ENCODE measurements at regions not wholly inside any gene's neighbourhood (a gene's known extent, or its start where the extent isn't known, plus 50 kb on each side); places are given as distances from the start of the nearest gene placed in this dataset.
A peak's percentile ranks its signal among the peaks of the same experiment; 100 is the strongest.

DNA sequence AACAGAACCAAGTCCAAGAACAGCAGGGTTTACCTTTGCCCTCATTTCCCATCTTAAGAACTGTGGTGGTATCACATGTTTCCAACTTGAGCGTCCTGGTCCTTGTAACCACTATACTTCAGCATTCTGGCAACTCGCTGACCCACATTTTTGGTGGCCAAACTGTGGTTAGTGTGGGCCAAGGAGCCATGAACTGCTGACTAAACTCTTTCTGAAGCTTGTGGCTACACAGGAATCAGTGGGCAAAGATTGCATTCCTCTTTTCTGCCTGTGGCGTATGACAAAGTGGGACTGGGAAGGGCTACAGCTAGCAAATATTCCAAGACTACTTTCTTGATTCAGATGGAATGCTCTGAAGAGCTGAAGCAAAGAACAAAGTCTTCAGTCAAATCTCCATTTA is 106.3 kb upstream of the MID1 start:
- no peak overlapping the region for H3K9ac ChIP-seq (ENCODE audit: low read length)
- no peak overlapping the region for H3K18ac ChIP-seq (ENCODE audit: low read depth in 1 of 2, low read length in 2 of 2)
- no peak overlapping the region for H4K91ac ChIP-seq (ENCODE audit: low read length)
- H4K8ac ChIP-seq (ENCODE audit: low read length), result no peak overlapping the region
- no peak overlapping the region for H2BK15ac ChIP-seq (ENCODE audit: low read depth, poor library complexity, severe bottlenecking)
- no peak overlapping the region for H2BK5ac ChIP-seq (ENCODE audit: low read depth, low read length, poor library complexity, severe bottlenecking)
- H3K4me3 ChIP-seq (ENCODE audit: insufficient read depth in 1 of 2, low read depth in 1 of 2, low read length in 2 of 2), result no peak overlapping the region
- H2AFZ ChIP-seq (ENCODE audit: low read depth, low read length), result no peak overlapping the region
- no peak overlapping the region for H3K4ac ChIP-seq (ENCODE audit: low read depth in 1 of 2, low read length in 2 of 2)
- 81% methylated on average over 2 of the region's 3 CpGs for WGBS
- H3K4me2 ChIP-seq (ENCODE audit: low read length, poor library complexity, severe bottlenecking), result no peak overlapping the region
- H3K79me1 ChIP-seq (replicated peaks; ENCODE audit: low read length, poor library complexity, severe bottlenecking), result no peaks in the 10 kb centered on the region
- DNase-seq, result peak; percentile 47
- no peak overlapping the region for H2BK12ac ChIP-seq (ENCODE audit: low read length in 2 of 2)
- H3K27ac ChIP-seq (ENCODE audit: low read length, poor library complexity, severe bottlenecking), result no peak overlapping the region
- no peaks in the 10 kb centered on the region for H3K27me3 ChIP-seq (ENCODE audit: control insufficient read depth in 1 of 2, insufficient read depth in 1 of 2, low read length in 2 of 2)
- H3K9me3 ChIP-seq (ENCODE audit: control insufficient read depth, low read length), result no peaks in the 10 kb centered on the region
- no peak overlapping the region for H3K23ac ChIP-seq (ENCODE audit: low read length in 2 of 2)
- H2AK5ac ChIP-seq (ENCODE audit: low read length, severe bottlenecking), result no peak overlapping the region
- H2BK120ac ChIP-seq (ENCODE audit: low read depth, low read length), result no peak overlapping the region
- H3K14ac ChIP-seq (ENCODE audit: low read length in 2 of 2), result no peak overlapping the region
- H3K4me1 ChIP-seq (ENCODE audit: control insufficient read depth, insufficient read depth, low read depth, low read length), result no peaks in the 10 kb centered on the region
- no peaks in the 10 kb centered on the region for H3K36me3 ChIP-seq (ENCODE audit: control insufficient read depth in 1 of 2, insufficient read depth in 2 of 2, low read depth in 1 of 2, low read length in 2 of 2)

DNA sequence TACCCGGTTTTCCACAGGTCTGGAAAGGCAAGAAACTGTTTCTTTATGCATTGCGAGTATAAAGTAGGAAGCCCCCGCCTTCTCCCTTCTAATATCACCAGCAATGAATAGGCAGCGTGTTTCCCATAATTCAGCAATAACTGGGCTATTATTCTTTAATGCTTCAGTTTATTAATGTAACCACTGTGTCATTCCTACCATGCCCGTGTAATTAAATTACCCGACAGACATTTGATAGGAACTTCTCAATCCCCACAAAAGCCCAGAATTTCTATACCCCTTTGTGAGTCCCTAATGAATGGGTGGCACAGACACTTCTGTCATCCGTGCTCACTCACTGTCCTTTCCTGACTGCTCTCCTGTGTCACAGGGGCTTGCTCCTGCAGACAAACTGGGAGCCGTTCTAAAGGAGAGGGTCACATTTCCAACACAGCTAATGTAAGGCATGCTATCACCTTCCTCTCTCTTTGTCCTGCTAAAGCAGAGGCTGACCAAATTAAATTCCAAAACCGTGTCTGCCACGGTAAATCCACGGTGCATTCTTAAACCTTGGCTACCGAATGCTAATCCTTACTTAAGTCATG is 108.5 kb upstream of the MID1 start:
- H3K4ac ChIP-seq (ENCODE audit: low read depth in 1 of 2, low read length in 2 of 2), result no peak overlapping the region
- H3K9ac ChIP-seq (ENCODE audit: low read length), result no peak overlapping the region
- H2BK120ac ChIP-seq (ENCODE audit: low read depth, low read length), result no peak overlapping the region
- no peak overlapping the region for H2BK5ac ChIP-seq (ENCODE audit: low read depth, low read length, poor library complexity, severe bottlenecking)
- no peak overlapping the region for H3K4me2 ChIP-seq (ENCODE audit: low read length, poor library complexity, severe bottlenecking)
- H2AFZ ChIP-seq (ENCODE audit: low read depth, low read length), result no peak overlapping the region
- H4K91ac ChIP-seq (ENCODE audit: low read length), result no peak overlapping the region
- H3K18ac ChIP-seq (ENCODE audit: low read depth in 1 of 2, low read length in 2 of 2), result no peak overlapping the region
- H3K36me3 ChIP-seq (ENCODE audit: control insufficient read depth in 1 of 2, insufficient read depth in 2 of 2, low read depth in 1 of 2, low read length in 2 of 2), result no peaks in the 10 kb centered on the region
- H3K4me3 ChIP-seq (ENCODE audit: insufficient read depth in 1 of 2, low read depth in 1 of 2, low read length in 2 of 2), result no peak overlapping the region
- H3K4me1 ChIP-seq (ENCODE audit: control insufficient read depth, insufficient read depth, low read depth, low read length), result no peaks in the 10 kb centered on the region
- no peak overlapping the region for H3K27ac ChIP-seq (ENCODE audit: low read length, poor library complexity, severe bottlenecking)
- WGBS, result 70% methylated on average over 11 of the region's 12 CpGs
- no peak overlapping the region for H3K23ac ChIP-seq (ENCODE audit: low read length in 2 of 2)
- no peak overlapping the region for H2BK15ac ChIP-seq (ENCODE audit: low read depth, poor library complexity, severe bottlenecking)
- no peaks in the 10 kb centered on the region for H3K27me3 ChIP-seq (ENCODE audit: control insufficient read depth in 1 of 2, insufficient read depth in 1 of 2, low read length in 2 of 2)
- H3K9me3 ChIP-seq (ENCODE audit: control insufficient read depth, low read length), result no peaks in the 10 kb centered on the region
- no peak overlapping the region for H2BK12ac ChIP-seq (ENCODE audit: low read length in 2 of 2)
- no peak for DNase-seq
- no peak overlapping the region for H4K8ac ChIP-seq (ENCODE audit: low read length)
- H3K79me1 ChIP-seq (replicated peaks; ENCODE audit: low read length, poor library complexity, severe bottlenecking), result no peaks in the 10 kb centered on the region
- H2AK5ac ChIP-seq (ENCODE audit: low read length, severe bottlenecking), result no peak overlapping the region
- no peak overlapping the region for H3K14ac ChIP-seq (ENCODE audit: low read length in 2 of 2)

DNA sequence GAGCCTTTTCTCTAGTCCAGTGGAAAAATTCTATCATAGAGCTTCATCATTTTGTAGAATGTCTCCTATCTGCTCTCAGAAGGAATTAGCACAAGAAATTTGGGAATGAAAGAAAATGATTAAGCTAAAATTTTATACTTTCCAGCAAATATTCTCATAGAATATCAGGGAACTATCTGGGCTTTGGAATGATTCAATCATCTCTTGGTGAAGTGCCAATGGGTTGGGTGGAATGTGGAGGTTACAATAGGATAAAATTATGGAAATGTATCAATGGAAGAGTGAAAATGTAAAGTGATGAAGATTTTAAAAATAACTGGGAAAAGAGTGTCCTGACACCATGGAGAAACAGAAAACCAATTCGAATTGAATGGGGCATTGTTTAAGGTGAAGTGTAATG is 119.0 kb upstream of the MID1 start:
- no peak overlapping the region for H3K4me3 ChIP-seq (ENCODE audit: insufficient read depth in 1 of 2, low read depth in 1 of 2, low read length in 2 of 2)
- no peak overlapping the region for H2BK5ac ChIP-seq (ENCODE audit: low read depth, low read length, poor library complexity, severe bottlenecking)
- H3K4me2 ChIP-seq (ENCODE audit: low read length, poor library complexity, severe bottlenecking), result no peak overlapping the region
- no peak overlapping the region for H4K91ac ChIP-seq (ENCODE audit: low read length)
- H2AFZ ChIP-seq (ENCODE audit: low read depth, low read length), result no peak overlapping the region
- no peak overlapping the region for H2AK5ac ChIP-seq (ENCODE audit: low read length, severe bottlenecking)
- WGBS, result 100% methylated on average over 1 of the region's 1 CpG
- no peak overlapping the region for H4K8ac ChIP-seq (ENCODE audit: low read length)
- H3K27me3 ChIP-seq (ENCODE audit: control insufficient read depth in 1 of 2, insufficient read depth in 1 of 2, low read length in 2 of 2), result no peaks in the 10 kb centered on the region
- H2BK12ac ChIP-seq (ENCODE audit: low read length in 2 of 2), result no peak overlapping the region
- H3K4ac ChIP-seq (ENCODE audit: low read depth in 1 of 2, low read length in 2 of 2), result no peak overlapping the region
- H3K23ac ChIP-seq (ENCODE audit: low read length in 2 of 2), result no peak overlapping the region
- DNase-seq, result no peak
- H3K9me3 ChIP-seq (ENCODE audit: control insufficient read depth, low read length), result no peaks in the 10 kb centered on the region
- H3K27ac ChIP-seq (ENCODE audit: low read length, poor library complexity, severe bottlenecking), result no peak overlapping the region
- H3K18ac ChIP-seq (ENCODE audit: low read depth in 1 of 2, low read length in 2 of 2), result no peak overlapping the region
- H3K79me1 ChIP-seq (replicated peaks; ENCODE audit: low read length, poor library complexity, severe bottlenecking), result no peaks in the 10 kb centered on the region
- no peak overlapping the region for H3K9ac ChIP-seq (ENCODE audit: low read length)
- no peak overlapping the region for H2BK15ac ChIP-seq (ENCODE audit: low read depth, poor library complexity, severe bottlenecking)
- H2BK120ac ChIP-seq (ENCODE audit: low read depth, low read length), result no peak overlapping the region
- H3K36me3 ChIP-seq (ENCODE audit: control insufficient read depth in 1 of 2, insufficient read depth in 2 of 2, low read depth in 1 of 2, low read length in 2 of 2), result no peaks in the 10 kb centered on the region
- H3K14ac ChIP-seq (ENCODE audit: low read length in 2 of 2), result no peak overlapping the region
- H3K4me1 ChIP-seq (ENCODE audit: control insufficient read depth, insufficient read depth, low read depth, low read length), result no peaks in the 10 kb centered on the region

GRCh38 chrX:10741003-10741402 is 120.6 kb upstream of the MID1 start:
- Histone ChIP-seq H2BK120ac (ENCODE audit: low read depth, low read length) (no peak overlapping the region), H3K9me3 (ENCODE audit: control insufficient read depth, low read length) (no peaks in the 10 kb centered on the region), H2BK12ac (ENCODE audit: low read length in 2 of 2) (no peak overlapping the region), H2BK5ac (ENCODE audit: low read depth, low read length, poor library complexity, severe bottlenecking) (no peak overlapping the region), H3K27me3 (ENCODE audit: control insufficient read depth in 1 of 2, insufficient read depth in 1 of 2, low read length in 2 of 2) (no peaks in the 10 kb centered on the region), H3K9ac (ENCODE audit: low read length) (no peak overlapping the region), H3K79me1 (replicated peaks; ENCODE audit: low read length, poor library complexity, severe bottlenecking) (no peaks in the 10 kb centered on the region), H3K18ac (ENCODE audit: low read depth in 1 of 2, low read length in 2 of 2) (no peak overlapping the region), H2AK5ac (ENCODE audit: low read length, severe bottlenecking) (no peak overlapping the region), H3K4ac (ENCODE audit: low read depth in 1 of 2, low read length in 2 of 2) (no peak overlapping the region), H4K8ac (ENCODE audit: low read length) (no peak overlapping the region), H2AFZ (ENCODE audit: low read depth, low read length) (no peak overlapping the region), H3K36me3 (ENCODE audit: control insufficient read depth in 1 of 2, insufficient read depth in 2 of 2, low read depth in 1 of 2, low read length in 2 of 2) (no peaks in the 10 kb centered on the region), H3K4me3 (ENCODE audit: insufficient read depth in 1 of 2, low read depth in 1 of 2, low read length in 2 of 2) (no peak overlapping the region), H4K91ac (ENCODE audit: low read length) (no peak overlapping the region), H3K4me1 (ENCODE audit: control insufficient read depth, insufficient read depth, low read depth, low read length) (no peaks in the 10 kb centered on the region), H3K23ac (ENCODE audit: low read length in 2 of 2) (no peak overlapping the region), H3K27ac (ENCODE audit: low read length, poor library complexity, severe bottlenecking) (no peak overlapping the region), H2BK15ac (ENCODE audit: low read depth, poor library complexity, severe bottlenecking) (no peak overlapping the region), H3K4me2 (ENCODE audit: low read length, poor library complexity, severe bottlenecking) (no peak overlapping the region), H3K14ac (ENCODE audit: low read length in 2 of 2) (no peak overlapping the region)
- DNase-seq, result no peak
- WGBS, result 0% methylated on average over 1 of the region's 3 CpGs
